HG02884 (cell line): ENCODE measurements at regions not wholly inside any gene's neighbourhood (a gene's known extent, or its start where the extent isn't known, plus 50 kb on each side); places are given as distances from the start of the nearest gene placed in this dataset.

ENCODE experiments used
- ATAC-seq: cut with Tn5 transposase; IDR thresholded peaks from one replicate; pipeline ENCODE4 v1.9.1; 2021; ENCODE audit warnings: mild to moderate bottlenecking, moderate library complexity; ENCODE audit not compliant: unreplicated experiment

DNA sequence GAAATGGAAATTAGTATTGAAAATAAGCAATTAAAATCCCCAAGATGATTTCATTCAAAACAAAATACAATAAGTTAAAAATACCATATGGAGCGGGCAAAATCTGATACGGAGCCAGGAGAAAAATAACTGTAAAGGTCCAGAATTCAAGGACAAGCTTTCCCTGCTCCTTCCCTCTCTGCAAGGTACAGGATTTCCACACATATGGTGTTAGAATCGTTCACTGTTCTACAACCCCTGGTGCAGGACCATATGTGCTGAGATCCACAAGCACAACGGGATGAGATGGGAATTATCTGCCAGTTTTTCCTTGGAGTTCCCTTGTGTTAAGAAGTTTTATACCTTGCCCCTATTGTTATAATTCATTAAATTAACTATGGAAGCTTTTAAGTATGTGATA lies 94.7 kb upstream of the DMAC1 start:
- no peak for ATAC-seq

DNA sequence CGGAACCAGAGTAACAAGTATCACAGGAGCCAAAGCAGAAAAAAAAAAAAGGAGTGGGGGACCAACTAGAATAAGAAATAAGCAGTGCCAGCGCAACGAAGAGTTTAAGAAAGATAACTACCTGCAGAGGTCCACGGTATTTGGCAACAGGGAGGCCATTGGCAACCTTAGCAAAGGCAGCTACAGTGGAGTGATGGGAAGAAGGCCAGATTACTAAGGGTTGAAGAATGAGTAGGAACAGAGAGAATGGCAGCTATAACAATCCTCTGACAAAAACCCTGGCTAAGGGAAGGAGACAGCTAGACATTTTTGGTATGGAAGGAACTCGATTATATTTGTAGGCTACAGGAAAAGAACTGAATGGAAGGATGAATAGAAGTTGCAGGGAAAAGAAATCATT lies 93.4 kb upstream of the DMAC1 start:
- no peak for ATAC-seq

DNA sequence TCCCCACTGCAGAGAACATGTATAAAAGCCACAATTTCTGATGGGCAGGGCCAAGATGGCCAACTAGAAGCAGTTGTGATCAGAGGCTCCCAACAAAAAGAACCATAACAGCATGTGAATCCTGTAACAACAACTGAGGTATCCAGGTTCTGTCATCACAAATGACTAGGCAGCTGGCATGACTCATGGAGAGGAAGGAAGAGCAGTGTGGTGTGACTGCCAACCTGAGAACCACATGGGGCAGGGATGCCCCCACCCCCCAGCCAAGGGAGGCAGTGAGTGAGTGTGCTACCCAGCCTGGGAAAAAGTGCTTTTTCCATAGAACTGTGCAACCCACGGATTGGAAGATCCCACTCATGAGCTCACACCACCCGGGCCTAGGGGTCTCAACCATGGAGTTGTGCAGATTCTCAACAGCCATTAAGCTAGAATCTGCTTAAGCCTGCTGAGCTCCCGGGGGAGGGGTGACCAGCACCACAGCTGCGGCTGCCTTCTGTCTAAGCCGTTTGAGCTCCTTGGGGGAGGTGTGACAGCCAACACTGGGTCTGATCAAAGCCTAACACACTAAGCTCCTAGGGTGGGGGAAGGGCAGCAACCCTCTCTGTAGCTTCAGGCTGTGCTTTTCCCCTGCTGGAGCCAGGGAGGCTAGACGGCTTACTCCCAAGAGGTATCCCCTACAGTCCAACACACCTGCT lies 80.1 kb upstream of the DMAC1 start:
- ATAC-seq, result no peak

DNA sequence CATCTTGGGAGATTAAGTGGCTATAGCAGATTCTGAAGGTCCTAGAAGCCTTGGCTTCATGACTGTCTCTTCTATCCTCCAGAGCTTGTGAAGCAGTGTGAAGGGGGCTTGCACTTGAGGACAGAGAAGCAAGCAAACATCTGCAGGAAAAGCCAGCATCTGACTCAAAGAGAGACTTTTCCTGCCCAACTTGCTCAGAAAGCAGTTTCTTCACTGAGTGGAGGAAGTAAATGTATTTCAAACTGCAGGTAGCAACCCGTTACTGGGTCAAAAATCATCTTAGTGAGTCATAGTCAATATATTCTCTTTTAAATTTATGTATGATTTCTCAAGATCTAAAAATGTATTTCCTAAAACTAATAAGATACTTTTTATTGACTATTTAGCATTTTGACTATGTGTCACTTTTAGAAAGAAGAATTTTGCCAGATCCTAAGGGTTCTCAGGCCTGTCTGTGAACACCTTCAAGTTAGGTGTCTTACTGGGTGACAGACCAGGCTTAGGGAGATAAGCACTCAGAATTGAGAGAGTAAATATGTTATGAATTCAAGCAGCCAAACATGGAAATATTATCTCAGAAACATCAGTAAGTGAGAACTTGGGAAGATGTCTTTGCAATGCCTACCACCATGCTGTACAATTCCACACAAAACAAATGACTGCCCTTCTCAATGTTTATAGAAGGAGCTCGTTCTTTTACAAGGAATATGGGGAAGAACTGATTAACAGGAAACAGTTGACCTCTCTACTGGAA lies 72.6 kb upstream of the DMAC1 start:
- no peak for ATAC-seq

DNA sequence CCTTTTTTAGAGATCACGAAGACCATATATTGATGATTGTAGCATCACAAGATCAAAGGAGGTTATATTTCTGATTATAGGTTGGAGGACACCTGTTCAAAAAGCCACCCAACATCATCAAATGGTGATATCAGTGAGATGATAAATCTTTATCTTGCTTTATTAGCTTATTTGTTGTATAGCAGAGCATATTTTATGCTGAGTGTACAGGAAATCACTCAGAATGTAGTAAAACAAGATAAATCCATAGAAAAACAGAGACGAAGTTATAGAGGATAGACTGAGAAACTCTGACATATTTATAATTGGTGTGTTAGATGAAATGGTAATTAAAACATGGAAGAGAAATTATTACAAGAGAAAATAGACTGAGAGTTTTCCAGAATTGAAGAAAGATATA lies 69.8 kb upstream of the DMAC1 start:
- no peak for ATAC-seq

DNA sequence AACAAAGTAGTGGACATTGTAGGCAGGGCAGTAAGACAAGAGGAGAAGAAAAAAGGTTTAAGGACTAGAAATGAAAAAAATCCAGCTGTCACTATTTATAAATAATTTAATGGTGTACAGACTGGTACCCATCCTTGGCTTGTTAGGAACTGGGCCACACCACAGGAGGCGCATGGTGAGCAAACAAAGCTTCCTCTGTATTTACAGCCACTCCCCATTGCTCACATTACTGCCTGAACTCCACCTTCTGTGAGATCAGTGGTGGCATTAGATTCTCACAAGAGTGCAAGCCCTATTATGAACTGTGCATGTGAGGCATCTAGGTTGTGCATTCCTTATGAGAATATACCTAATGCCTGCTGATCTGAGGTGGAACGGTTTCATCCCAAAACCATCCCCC lies 62.6 kb upstream of the DMAC1 start:
- no peak for ATAC-seq

DNA sequence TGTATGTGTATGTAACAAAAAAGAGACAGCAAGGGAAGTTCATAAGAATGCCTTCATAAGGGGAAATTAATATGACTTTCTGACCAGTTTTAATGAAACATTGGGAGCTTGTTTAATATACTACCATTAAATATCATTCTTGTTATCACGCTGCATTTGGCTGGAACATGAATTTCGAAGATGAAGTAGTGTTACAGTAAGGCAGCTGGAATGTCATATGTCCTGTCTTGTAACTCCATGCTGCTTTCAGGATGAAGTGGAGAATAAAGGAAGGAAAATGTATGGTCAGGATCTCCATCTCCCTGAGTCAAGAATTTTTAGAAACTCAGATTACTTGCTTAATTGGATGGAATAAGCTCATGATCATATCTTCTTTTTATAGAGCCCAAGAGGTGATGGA lies 61.5 kb upstream of the DMAC1 start:
- no peak for ATAC-seq

DNA sequence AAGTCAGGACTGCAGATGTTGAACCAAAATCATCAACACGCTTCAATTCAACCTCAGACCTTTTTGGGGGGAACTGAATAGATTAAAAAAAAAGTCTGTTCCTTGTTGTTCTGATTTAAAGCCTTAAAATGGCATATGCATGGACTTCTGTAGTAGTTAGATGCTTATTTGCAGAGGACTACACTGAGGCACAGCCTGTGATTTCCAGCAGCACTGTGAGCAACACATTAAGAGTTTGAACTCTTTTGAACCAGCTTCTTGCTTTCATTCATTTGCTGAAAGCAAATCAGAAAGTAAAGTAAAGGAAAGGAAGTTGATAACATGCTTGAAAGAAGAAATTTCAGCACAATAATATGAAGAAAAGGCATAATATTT lies 60.7 kb upstream of the DMAC1 start:
- no peak for ATAC-seq

DNA sequence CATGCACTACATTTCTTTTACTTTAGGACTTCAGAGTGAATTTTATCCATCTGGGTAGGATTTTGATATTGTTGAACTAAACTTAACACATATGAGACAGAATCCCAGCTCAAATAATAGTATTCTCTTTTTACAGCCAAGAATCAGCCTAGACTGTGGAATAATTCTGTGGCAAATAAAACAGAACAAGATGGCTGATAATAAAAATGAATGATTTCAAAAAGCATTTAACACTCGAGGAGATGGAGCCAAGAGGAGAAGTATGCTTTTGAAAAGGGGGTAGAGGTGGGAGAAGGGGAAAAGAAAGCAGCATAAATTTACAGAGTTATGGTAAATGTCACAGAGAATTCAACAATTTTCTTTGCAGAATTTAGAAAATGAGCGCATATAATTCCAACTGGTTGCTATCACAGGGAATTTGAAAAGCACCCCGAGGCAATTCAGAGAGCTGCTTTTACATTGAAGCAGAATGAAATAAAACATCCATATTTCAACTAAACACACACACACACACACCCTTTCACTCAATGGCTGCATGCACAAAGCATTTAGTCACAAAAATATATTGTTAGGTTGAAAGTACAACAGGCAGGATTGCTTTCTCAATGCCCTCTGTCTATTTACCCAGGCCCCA lies 60.2 kb upstream of the DMAC1 start:
- ATAC-seq, result no peak

DNA sequence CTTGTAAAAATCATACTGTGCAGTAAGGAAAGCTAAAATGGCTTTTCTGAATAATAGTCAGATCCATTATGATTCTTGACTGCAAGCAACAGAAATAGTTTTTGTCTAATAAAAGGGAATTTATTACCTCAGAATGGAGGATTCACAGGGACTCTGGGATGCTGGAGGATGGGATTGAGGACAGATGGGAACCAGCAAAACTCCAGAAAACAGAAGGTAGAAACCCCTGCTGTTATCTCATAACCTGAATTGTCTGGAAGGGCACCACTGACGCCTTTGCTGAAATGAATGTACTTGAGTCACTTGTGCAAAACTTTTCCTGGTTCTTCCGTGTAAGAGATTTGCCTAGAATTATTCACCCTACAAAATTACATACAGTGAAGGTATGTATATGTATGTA lies 58.6 kb upstream of the DMAC1 start:
- no peak for ATAC-seq

DNA sequence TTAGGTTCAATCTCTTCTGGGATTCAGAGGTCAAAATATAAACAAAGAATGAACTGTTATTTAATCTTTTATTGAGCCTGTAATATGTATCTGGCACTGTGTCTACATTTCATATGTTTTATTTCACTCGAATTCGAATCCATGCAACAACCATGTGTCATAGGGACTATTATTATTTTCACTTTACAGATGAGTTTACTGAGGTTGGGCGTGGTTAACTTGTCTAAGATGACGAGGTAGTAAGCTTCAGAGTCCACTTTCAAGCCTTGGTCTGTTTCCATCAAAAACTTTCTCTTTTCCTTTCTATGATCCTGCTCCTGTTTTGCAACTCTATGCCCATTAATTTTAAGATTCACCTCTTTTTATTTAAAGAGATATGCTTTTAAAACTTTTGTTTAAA lies 55.2 kb upstream of the DMAC1 start:
- ATAC-seq, result no peak
